A549 (cell line): ENCODE measurements at regions not wholly inside any gene's neighbourhood (a gene's known extent, or its start where the extent isn't known, plus 50 kb on each side); places are given as distances from the start of the nearest gene placed in this dataset.

ENCODE experiments used
- ATAC-seq, 2 experiments: fragments of 200-7000 bp in 1 of 2; fragments of >200 bp in 1 of 2; cut with Nextera tagmentation in 1 of 2; cut with Tn5 transposase in 1 of 2; 3 replicates each; pipeline versions ENCODE4 v1.8.0 to v1.9.1; 2018 to 2020; ENCODE audit warnings: mild to moderate bottlenecking in 1 of 2, moderate library complexity in 1 of 2
- CTCF ChIA-PET: fragments of 300-600 bp; sonication (Branson Sonifier 250); formaldehyde crosslinking; extraction: SDS; loops from one replicate; lab custom pipeline; 2021; ENCODE audit warnings: antibody characterized with exemption, inconsistent platforms; lab: Yijun Ruan, JAX
- POLR2A ChIA-PET: fragments of 350-600 bp; formaldehyde crosslinking; extraction: SDS; loops from one replicate; lab custom pipeline; 2021; ENCODE audit warnings: antibody characterized with exemption, inconsistent platforms; lab: Yijun Ruan, JAX
- DNase-seq, 2 experiments: peaks; one replicate each; pipeline versions ENCODE4 v3.0.0 to v3.0.0-alpha.2; 2011 to 2016; ENCODE audit warnings: low read depth in 1 of 2, low spot score in 1 of 2
- FAIRE-seq: peaks from 2 replicates; lab custom pipeline; 2011; peaks lifted over from hg19 to GRCh38; lab: Jason Lieb, UNC
- H3K27ac ChIP-seq, 2 experiments: fragments of >200 bp; sonication (Bioruptor Twin); formaldehyde crosslinking; 3 replicates each; pipeline ENCODE4 v1.5.1; 2016 to 2017
- H3K4me1 ChIP-seq: fragments of >200 bp; sonication (Bioruptor Twin); formaldehyde crosslinking; 3 replicates; pipeline ENCODE4 v1.6.1; 2016
- H3K4me2 ChIP-seq: fragments of >200 bp; sonication (Bioruptor Twin); formaldehyde crosslinking; 3 replicates; pipeline ENCODE4 v1.6.1; 2016
- H3K4me3 ChIP-seq: fragments of >200 bp; sonication (Bioruptor Twin); formaldehyde crosslinking; 3 replicates; pipeline ENCODE4 v1.5.1; 2016
- H3K9me3 ChIP-seq: fragments of >200 bp; sonication (Bioruptor Twin); formaldehyde crosslinking; 3 replicates; pipeline ENCODE4 v1.6.1; 2016
- BHLHE40 ChIP-seq: IDR thresholded peaks from 2 replicates; pipeline ENCODE4 v1.6.1; 2012; ENCODE audit warnings: low read depth, low read length, inconsistent platforms
- CHD2 ChIP-seq: fragments of 150-350 bp; IDR thresholded peaks from 2 replicates; pipeline ENCODE4 v1.6.1; 2014; ENCODE audit warnings: low read length; ENCODE audit not compliant: partially characterized antibody
- E2F6 ChIP-seq: IDR thresholded peaks from 2 replicates; pipeline ENCODE4 v1.6.1; 2012; ENCODE audit warnings: low read depth, borderline replicate concordance
- EHF ChIP-seq: fragments of 250-450 bp; sonication (Bioruptor Pico); IDR thresholded peaks from 2 replicates; pipeline ENCODE4 v1.5.0; 2020; ENCODE audit warnings: mild to moderate bottlenecking
- EHMT2 ChIP-seq: fragments of 200-600 bp; sonication (generic); IDR thresholded peaks from 2 replicates; pipeline ENCODE4 v1.6.1; 2016; ENCODE audit warnings: antibody characterized with exemption, low read depth, mild to moderate bottlenecking, moderate library complexity
- HES2 ChIP-seq: fragments of >200 bp; sonication (Bioruptor Twin); formaldehyde crosslinking; IDR thresholded peaks from 2 replicates; pipeline ENCODE4 v1.6.1; 2016
- HEYL ChIP-seq: fragments of 250-450 bp; sonication (Bioruptor Pico); IDR thresholded peaks from 2 replicates; pipeline ENCODE4 v1.8.0; 2021; ENCODE audit warnings: mild to moderate bottlenecking, moderate library complexity
- HOXA7 ChIP-seq: fragments of 250-450 bp; sonication (Bioruptor Pico); IDR thresholded peaks from 2 replicates; pipeline ENCODE4 v1.5.0; 2020; ENCODE audit warnings: mild to moderate bottlenecking, moderate library complexity
- JUN ChIP-seq, 2 experiments: fragments of >200 bp; sonication (Bioruptor Twin); formaldehyde crosslinking; IDR thresholded peaks; 2 replicates in 1 of 2; 3 replicates in 1 of 2; pipeline ENCODE4 v1.6.1; 2016 to 2017
- JUNB ChIP-seq: fragments of >200 bp; sonication (Bioruptor Twin); formaldehyde crosslinking; IDR thresholded peaks from 2 replicates; pipeline ENCODE4 v1.6.1; 2016
- KDM1A ChIP-seq: fragments of 200-600 bp; sonication (generic); IDR thresholded peaks from 2 replicates; pipeline ENCODE4 v1.6.1; 2016; ENCODE audit warnings: low read depth, mild to moderate bottlenecking
- MYC ChIP-seq: IDR thresholded peaks from 2 replicates; pipeline ENCODE4 v1.6.1; 2012; ENCODE audit warnings: mild to moderate bottlenecking, inconsistent platforms, low read length, improper control_type of control experiment, borderline replicate concordance
- NPAS2 ChIP-seq: fragments of 250-450 bp; sonication (Bioruptor Pico); IDR thresholded peaks from 2 replicates; pipeline ENCODE4 v1.8.0; 2022; ENCODE audit warnings: mild to moderate bottlenecking, moderate library complexity, borderline replicate concordance
- PHF8 ChIP-seq: fragments of 200-600 bp; sonication (generic); IDR thresholded peaks from 2 replicates; pipeline ENCODE4 v1.6.1; 2016; ENCODE audit warnings: low read depth, mild to moderate bottlenecking, antibody characterized with exemption, moderate library complexity, borderline replicate concordance
- RAD21 ChIP-seq, 2 experiments: fragments of >200 bp in 1 of 2; sonication (Bioruptor Twin) in 1 of 2; formaldehyde crosslinking in 1 of 2; IDR thresholded peaks in 1 of 2; conservative IDR thresholded peaks in 1 of 2; 2 replicates in 1 of 2; 3 replicates in 1 of 2; pipeline ENCODE4 v1.6.1; 2012 to 2018; ENCODE audit warnings: inconsistent platforms in 1 of 2
- RARB ChIP-seq: fragments of 250-450 bp; sonication (Bioruptor Pico); IDR thresholded peaks from 2 replicates; pipeline ENCODE4 v1.8.0; 2021; ENCODE audit warnings: mild to moderate bottlenecking, moderate library complexity
- RCOR1 ChIP-seq: fragments of 150-350 bp; IDR thresholded peaks from 2 replicates; pipeline ENCODE4 v1.6.1; 2014; ENCODE audit warnings: antibody characterized with exemption, low read length, low read depth
- RNF2 ChIP-seq: fragments of 200-600 bp; sonication (generic); IDR thresholded peaks from 2 replicates; pipeline ENCODE4 v1.6.1; 2016; ENCODE audit warnings: low read depth, mild to moderate bottlenecking, antibody characterized with exemption, moderate library complexity, borderline replicate concordance
- SREBF2 ChIP-seq: fragments of 450-650 bp; IDR thresholded peaks from 2 replicates; pipeline ENCODE4 v1.6.1; 2014; ENCODE audit warnings: mild to moderate bottlenecking, moderate library complexity
- TFCP2L1 ChIP-seq: fragments of 250-450 bp; sonication (Bioruptor Pico); IDR thresholded peaks from 2 replicates; pipeline ENCODE4 v1.5.0; 2021; ENCODE audit warnings: mild to moderate bottlenecking
- ZSCAN20 ChIP-seq: fragments of 250-450 bp; sonication (Bioruptor Pico); IDR thresholded peaks from 2 replicates; pipeline ENCODE4 v1.8.0; 2022; ENCODE audit warnings: mild to moderate bottlenecking, moderate library complexity
- WGBS: methylation state at CpG from one replicate; pipeline ENCODE4 v1.1.6; 2017; ENCODE audit errors: missing lambda C conversion rate; 5-methylcytosine and 5-hydroxymethylcytosine counted together
- TF ChIP-seq, protein P1 (sequence below): fragments of 250-450 bp; sonication (Bioruptor Pico); IDR thresholded peaks from 2 replicates; pipeline ENCODE4 v1.5.0; 2021; ENCODE audit warnings: mild to moderate bottlenecking, moderate library complexity, borderline replicate concordance
- TF ChIP-seq, protein P2 (sequence below): IDR thresholded peaks from 2 replicates; pipeline ENCODE4 v1.6.1; 2012

DNA sequence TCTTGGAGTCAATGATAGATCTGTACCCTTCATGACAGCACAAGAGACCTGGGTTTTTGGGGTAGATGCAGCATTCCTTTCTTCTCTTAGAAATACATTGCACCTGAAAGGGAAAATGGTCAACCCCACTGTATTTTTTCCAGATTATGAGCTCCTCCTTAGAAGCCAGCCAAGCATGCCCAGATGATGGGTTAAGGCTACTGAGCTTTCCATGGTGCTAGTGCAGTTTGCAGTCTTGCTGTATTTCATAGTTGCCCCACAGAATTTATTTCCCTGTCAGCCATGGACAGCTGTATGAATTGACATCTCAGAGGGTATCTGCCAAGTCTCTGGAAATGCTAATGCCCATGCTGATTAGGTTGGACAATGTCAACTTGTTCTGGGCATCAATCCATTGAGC lies 73.7 kb upstream of the H2AZ1 start:
- CTCF ChIA-PET, result interaction anchor here (0.9 to 1.0 kb wide), 2 partner anchors 12 to 26 kb away, joined by 4 read pairs; no protein-coding TSS in a partner anchor
- ATAC-seq, result no peak

GRCh38 chr4:100022792-100023222 lies 72.7 kb upstream of the H2AZ1 start:
- no peak overlapping the region for H3K4me2 ChIP-seq
- no peak overlapping the region for H3K4me3 ChIP-seq
- 48% methylated on average over 5 of the region's 5 CpGs for WGBS
- ATAC-seq (no peak), DNase-seq (no peak), FAIRE-seq (no peak)
- 0 out of 3 replicates have a peak, but pooled peaks cover 7% of the 10 kb centered on the region for H3K4me1 ChIP-seq
- no peak overlapping the region for H3K27ac ChIP-seq
- CTCF ChIA-PET, result no interaction called here
- no peak for TF ChIP-seq E2F6
- TF ChIP-seq RAD21 (conservative IDR thresholded peaks at IDR 0.05 in 1 of 2, IDR thresholded peaks at IDR 0.05 in 1 of 2), result no peak
- no peak for TF ChIP-seq HES2
- no peak for TF ChIP-seq RCOR1
- TF ChIP-seq, protein P1, sequence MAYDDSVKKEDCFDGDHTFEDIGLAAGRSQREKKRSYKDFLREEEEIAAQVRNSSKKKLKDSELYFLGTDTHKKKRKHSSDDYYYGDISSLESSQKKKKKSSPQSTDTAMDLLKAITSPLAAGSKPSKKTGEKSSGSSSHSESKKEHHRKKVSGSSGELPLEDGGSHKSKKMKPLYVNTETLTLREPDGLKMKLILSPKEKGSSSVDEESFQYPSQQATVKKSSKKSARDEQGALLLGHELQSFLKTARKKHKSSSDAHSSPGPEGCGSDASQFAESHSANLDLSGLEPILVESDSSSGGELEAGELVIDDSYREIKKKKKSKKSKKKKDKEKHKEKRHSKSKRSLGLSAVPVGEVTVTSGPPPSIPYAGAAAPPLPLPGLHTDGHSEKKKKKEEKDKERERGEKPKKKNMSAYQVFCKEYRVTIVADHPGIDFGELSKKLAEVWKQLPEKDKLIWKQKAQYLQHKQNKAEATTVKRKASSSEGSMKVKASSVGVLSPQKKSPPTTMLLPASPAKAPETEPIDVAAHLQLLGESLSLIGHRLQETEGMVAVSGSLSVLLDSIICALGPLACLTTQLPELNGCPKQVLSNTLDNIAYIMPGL (CRISPR knock-in tag), result no peak
- no peak for TF ChIP-seq NPAS2 (CRISPR knock-in tag)
- no peak for TF ChIP-seq RNF2
- TF ChIP-seq JUNB, result no peak
- POLR2A ChIA-PET, result no interaction called here
- H3K9me3 ChIP-seq, result no peaks in the 10 kb centered on the region

More for the DNA sequence above, 73.7 kb upstream of the H2AZ1 start:
- FAIRE-seq (no peak), DNase-seq (no peak)
- TF ChIP-seq CHD2, result no peak
- TF ChIP-seq MYC, result no peak
- TF ChIP-seq EHF (CRISPR knock-in tag), result no peak
- TF ChIP-seq ZSCAN20 (CRISPR knock-in tag), result no peak
- TF ChIP-seq E2F6, result no peak
- TF ChIP-seq SREBF2, result no peak
- TF ChIP-seq RARB (CRISPR knock-in tag), result no peak
- TF ChIP-seq EHMT2, result no peak
- TF ChIP-seq BHLHE40, result no peak
- no peak for TF ChIP-seq RCOR1
- TF ChIP-seq HEYL (CRISPR knock-in tag), result no peak
- no peak for TF ChIP-seq PHF8
- no peak for TF ChIP-seq TFCP2L1
- no peak for TF ChIP-seq JUN (IDR thresholded peaks at IDR 0.05)
- TF ChIP-seq, protein P2, sequence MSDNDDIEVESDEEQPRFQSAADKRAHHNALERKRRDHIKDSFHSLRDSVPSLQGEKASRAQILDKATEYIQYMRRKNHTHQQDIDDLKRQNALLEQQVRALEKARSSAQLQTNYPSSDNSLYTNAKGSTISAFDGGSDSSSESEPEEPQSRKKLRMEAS, result no peak
- no peak for TF ChIP-seq HOXA7 (CRISPR knock-in tag)
- TF ChIP-seq KDM1A, result no peak
- H3K27ac ChIP-seq, result no peak overlapping the region
- no peaks in the 10 kb centered on the region for H3K9me3 ChIP-seq
- no peak overlapping the region for H3K4me2 ChIP-seq
- no peaks in the 10 kb centered on the region for H3K4me1 ChIP-seq
- no peak overlapping the region for H3K4me3 ChIP-seq
- POLR2A ChIA-PET, result no interaction called here
